ENCODE measurements at regions not wholly inside any gene's neighbourhood (a gene's known extent, or its start where the extent isn't known, plus 50 kb on each side); places are given as distances from the start of the nearest gene placed in this dataset.

- TF ChIP-seq CTCF (IDR thresholded peaks at IDR 0.05; ENCODE audit: low read depth, low read length, missing input control), result no peak
- TF ChIP-seq GABPA (IDR thresholded peaks at IDR 0.05 in 1 of 2, conservative IDR thresholded peaks at IDR 0.05 in 1 of 2), result no peak
- no peak for TF ChIP-seq JUND (IDR thresholded peaks at IDR 0.05)
- TF ChIP-seq YY1 (IDR thresholded peaks at IDR 0.05), result no peak
- no peak for TF ChIP-seq HNF4G (IDR thresholded peaks at IDR 0.05)
- no peak for TF ChIP-seq EGR1 (IDR thresholded peaks at IDR 0.05; ENCODE audit: low read depth in 2 of 2)
These were observed 51.8 kb upstream of the PSD2 start for GRCh38 chr5:139743804-139744203.
